DND-41 (cell line): ENCODE measurements at regions not wholly inside any gene's neighbourhood (a gene's known extent, or its start where the extent isn't known, plus 50 kb on each side); places are given as distances from the start of the nearest gene placed in this dataset.
"Not testable (repeated sequence)": the region's sequence is repeated elsewhere in the genome, so short reads cannot be mapped to it uniquely, and the experiment has no call there.

Experiments used
- CTCF ChIP-seq: IDR thresholded peaks from 2 replicates; pipeline ENCODE4 v1.5.1; 2012; ENCODE audit warnings: borderline replicate concordance, low read length, moderate library complexity, mild to moderate bottlenecking; ENCODE audit not compliant: poor library complexity, severe bottlenecking; ENCODE audit errors: extremely low read depth
- EZH2 ChIP-seq: IDR thresholded peaks from 3 replicates; pipeline ENCODE4 v1.6.1; 2012; ENCODE audit warnings: borderline replicate concordance, low read depth, mild to moderate bottlenecking, moderate library complexity, low read length, inconsistent platforms; ENCODE audit not compliant: severe bottlenecking

- not testable (repeated sequence) for TF ChIP-seq CTCF, EZH2
Observed at GRCh38 chr11:49891910-49892671, 60.1 kb upstream of the OR4C13 start.
